ENCODE measurements at regions not wholly inside any gene's neighbourhood (a gene's known extent, or its start where the extent isn't known, plus 50 kb on each side); places are given as distances from the start of the nearest gene placed in this dataset.

DNA sequence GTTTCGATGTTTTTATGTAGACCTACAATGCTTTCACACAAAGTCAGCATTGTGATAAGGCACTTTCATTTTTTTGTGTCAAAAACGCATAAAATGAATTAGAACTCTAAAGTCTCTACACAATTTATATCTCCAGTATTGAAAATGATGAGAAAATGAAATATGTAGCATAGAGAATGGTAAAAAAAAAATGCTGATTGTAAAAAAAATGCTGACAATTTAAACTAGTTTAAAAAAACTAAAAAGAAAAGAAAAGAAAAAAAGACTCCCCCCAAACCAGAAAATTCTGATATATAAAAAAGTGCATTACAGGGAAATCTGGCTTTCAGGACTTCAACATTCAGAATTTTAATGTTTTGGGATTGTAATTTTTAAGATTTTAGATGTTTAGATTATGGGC, 148.1 kb downstream of the FZD1 start:
- H3K4me3 ChIP-seq (ENCODE audit: low read depth, low read length), result no peak overlapping the region
- TF ChIP-seq, protein P1, sequence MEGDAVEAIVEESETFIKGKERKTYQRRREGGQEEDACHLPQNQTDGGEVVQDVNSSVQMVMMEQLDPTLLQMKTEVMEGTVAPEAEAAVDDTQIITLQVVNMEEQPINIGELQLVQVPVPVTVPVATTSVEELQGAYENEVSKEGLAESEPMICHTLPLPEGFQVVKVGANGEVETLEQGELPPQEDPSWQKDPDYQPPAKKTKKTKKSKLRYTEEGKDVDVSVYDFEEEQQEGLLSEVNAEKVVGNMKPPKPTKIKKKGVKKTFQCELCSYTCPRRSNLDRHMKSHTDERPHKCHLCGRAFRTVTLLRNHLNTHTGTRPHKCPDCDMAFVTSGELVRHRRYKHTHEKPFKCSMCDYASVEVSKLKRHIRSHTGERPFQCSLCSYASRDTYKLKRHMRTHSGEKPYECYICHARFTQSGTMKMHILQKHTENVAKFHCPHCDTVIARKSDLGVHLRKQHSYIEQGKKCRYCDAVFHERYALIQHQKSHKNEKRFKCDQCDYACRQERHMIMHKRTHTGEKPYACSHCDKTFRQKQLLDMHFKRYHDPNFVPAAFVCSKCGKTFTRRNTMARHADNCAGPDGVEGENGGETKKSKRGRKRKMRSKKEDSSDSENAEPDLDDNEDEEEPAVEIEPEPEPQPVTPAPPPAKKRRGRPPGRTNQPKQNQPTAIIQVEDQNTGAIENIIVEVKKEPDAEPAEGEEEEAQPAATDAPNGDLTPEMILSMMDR (IDR thresholded peaks at IDR 0.05; ENCODE audit: low read depth, low read length, missing control alignments), result no peak
- no peak for DNase-seq (ENCODE audit: low read depth)

DNA sequence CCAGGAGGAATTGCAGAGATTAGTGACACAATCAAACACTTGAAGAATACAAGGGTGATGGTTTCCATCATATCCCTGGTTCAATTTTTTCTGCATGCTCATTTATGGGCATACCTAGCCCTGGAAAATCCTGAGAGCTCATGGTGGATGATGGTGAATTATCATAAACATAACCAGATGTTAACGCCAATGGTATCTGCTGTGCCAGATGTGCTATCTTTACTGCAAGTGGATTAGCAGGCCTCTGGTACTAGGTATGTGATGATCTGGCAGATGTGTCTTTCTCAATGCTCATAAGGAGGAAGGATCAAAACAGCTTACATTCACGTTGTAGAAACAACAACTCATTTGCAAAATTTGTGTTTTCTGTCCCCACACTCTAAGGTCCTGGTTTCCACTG, 150.5 kb downstream of the FZD1 start:
- no peak for DNase-seq (ENCODE audit: low read depth)
- H3K4me3 ChIP-seq (ENCODE audit: low read depth, low read length), result no peak overlapping the region
- TF ChIP-seq, protein P1 (IDR thresholded peaks at IDR 0.05; ENCODE audit: low read depth, low read length, missing control alignments), result no peak

DNA sequence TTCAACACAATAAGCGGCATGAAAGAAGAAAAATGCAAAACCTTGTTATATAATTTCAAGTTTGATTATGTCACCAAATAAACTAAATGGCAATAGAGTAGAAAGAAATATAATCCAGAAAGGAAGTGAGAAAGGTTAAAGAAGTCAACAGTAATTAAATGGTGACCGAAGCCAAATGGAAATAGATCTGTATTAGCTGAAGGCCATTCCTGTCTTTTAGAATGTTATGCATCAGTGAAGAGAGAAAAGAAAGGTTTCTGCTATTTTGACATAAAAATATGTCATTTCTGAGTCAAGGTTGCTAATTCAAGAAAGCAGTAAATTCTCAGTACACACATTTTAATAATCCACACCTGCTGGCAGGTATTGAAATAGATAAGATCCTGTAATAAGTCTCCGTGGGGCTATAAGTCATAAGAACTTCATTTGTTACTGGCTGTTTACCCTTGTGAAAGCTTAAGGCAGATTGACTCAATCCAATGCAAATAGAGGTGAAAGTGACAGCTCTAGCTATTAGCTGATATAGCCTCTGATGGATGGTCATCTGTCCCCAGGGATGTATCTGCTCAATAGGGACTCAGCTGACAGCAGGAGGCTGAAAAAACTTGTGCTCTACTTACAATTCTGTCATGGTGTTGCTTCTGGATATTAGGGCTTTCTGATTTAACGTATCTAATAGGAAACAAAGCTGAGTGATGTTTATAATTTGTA, 152.1 kb downstream of the FZD1 start:
- TF ChIP-seq, protein P1 (IDR thresholded peaks at IDR 0.05; ENCODE audit: low read depth, low read length, missing control alignments), result no peak
- DNase-seq (ENCODE audit: low read depth), result no peak
- H3K4me3 ChIP-seq (ENCODE audit: low read depth, low read length), result no peak overlapping the region

DNA sequence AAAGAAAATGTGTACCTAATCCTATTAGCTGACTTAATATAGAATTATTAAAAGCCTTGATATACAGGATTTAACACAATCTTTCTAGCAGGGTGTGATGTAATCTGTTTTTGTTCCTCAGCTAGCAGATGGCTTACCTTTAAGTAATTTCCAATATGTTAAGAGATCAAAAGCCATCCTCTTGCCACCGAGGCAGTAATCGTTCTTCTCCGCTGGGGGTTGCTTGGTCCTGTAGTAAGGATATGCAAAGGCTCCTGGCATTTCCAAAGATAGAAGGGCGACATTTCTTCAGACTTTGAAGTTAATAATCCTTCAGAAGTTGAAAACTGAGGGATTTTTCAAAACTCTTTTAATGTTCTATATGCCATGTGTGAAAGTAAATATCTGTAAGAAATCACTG, 156.4 kb downstream of the FZD1 start:
- TF ChIP-seq, protein P1 (IDR thresholded peaks at IDR 0.05; ENCODE audit: low read depth, low read length, missing control alignments), result no peak
- no peak for DNase-seq (ENCODE audit: low read depth)
- no peak overlapping the region for H3K4me3 ChIP-seq (ENCODE audit: low read depth, low read length)

DNA sequence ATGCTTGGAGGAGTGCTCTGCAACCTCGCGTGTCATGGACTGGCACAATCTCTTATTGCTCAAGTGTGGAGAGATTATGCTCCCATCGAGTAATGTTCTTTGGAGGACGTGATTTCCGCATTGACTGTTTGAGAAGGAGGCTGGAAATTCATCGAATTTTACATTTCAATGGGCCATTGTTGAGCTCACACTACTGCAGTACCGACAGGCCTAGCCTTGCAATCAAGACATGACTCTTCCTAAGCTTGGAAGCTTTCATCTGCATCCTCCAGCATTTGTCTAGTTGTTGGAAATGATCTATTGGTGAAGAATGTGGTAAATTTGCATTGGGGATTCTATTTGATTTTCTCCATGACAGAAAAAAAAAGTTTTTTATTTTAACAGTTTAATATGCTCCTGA, 156.8 kb downstream of the FZD1 start:
- no peak for DNase-seq (ENCODE audit: low read depth)
- H3K4me3 ChIP-seq (ENCODE audit: low read depth, low read length), result no peak overlapping the region

DNA sequence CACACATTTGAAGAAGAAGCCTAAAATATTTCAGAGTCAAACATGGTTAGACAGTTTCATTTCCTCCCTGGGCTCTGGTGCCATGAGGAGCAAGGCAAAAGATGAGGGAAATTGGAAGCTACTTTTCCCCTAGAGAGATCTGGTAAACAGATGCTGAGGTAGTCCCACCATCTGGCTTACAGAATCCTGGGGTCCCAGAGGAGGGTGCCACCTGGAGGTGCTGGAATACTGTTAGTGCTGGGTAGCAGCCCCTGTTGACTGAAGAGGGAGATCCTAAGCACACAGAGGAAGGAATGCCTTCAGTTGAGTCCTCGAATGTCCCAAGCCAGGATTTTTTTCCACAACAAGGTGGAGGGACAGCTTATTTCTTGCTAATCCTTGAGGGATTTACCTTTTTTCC, 160.1 kb downstream of the FZD1 start:
- no peak for DNase-seq (ENCODE audit: low read depth)
- TF ChIP-seq, protein P1 (IDR thresholded peaks at IDR 0.05; ENCODE audit: low read depth, low read length, missing control alignments), result no peak
- H3K4me3 ChIP-seq (ENCODE audit: low read depth, low read length), result no peak overlapping the region

More for the DNA sequence above, 156.8 kb downstream of the FZD1 start:
- TF ChIP-seq, protein P1 (IDR thresholded peaks at IDR 0.05; ENCODE audit: low read depth, low read length, missing control alignments), result no peak

DNA sequence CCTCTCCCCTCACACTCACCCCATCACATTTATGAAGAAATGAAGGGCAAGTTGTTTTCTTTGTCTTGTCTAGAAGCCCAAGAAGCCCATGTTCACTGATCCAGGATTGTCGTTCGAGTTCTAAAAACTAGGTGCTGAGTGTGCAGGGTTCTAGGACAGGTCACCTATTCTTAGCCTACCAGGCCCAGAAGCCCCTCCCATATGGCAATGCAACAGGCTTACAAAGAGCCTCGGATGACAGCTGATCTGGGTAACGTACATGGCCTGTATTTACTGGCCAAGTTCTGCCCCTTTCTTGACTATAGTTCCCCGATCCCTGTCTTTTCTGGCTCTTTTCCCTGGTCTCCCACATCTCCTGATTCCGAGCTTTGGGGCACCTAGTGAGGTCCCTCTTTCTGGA, 160.9 kb downstream of the FZD1 start:
- TF ChIP-seq, protein P1 (IDR thresholded peaks at IDR 0.05; ENCODE audit: low read depth, low read length, missing control alignments), result no peak
- no peak overlapping the region for H3K4me3 ChIP-seq (ENCODE audit: low read depth, low read length)
- DNase-seq (ENCODE audit: low read depth), result no peak

Measured in GM12864 (cell line).